HG02981 (cell line): ENCODE measurements at regions not wholly inside any gene's neighbourhood (a gene's known extent, or its start where the extent isn't known, plus 50 kb on each side); places are given as distances from the start of the nearest gene placed in this dataset.
"Not testable (repeated sequence)": the region's sequence is repeated elsewhere in the genome, so short reads cannot be mapped to it uniquely, and the experiment has no call there.

Experiments
- ATAC-seq: cut with Tn5 transposase; IDR thresholded peaks from one replicate; pipeline ENCODE4 v1.9.1; 2021; ENCODE audit warnings: mild to moderate bottlenecking, moderate library complexity; ENCODE audit not compliant: unreplicated experiment

GRCh38 chr13:67520886-67521285 is 290.8 kb upstream of the PCDH9 start:
- no peak for ATAC-seq

GRCh38 chr13:67519356-67519755 is 289.2 kb upstream of the PCDH9 start:
- ATAC-seq, result no peak

GRCh38 chr13:67518785-67519184 is 288.6 kb upstream of the PCDH9 start:
- no peak for ATAC-seq

- ATAC-seq, result peak; percentile 91
Observed at GRCh38 chr13:67515895-67516294, 285.8 kb upstream of the PCDH9 start.

- ATAC-seq, result no peak
Observed at GRCh38 chr13:67509018-67509417, 278.9 kb upstream of the PCDH9 start.

- ATAC-seq, result not testable (repeated sequence)
Observed at GRCh38 chr13:67508275-67508674, 278.1 kb upstream of the PCDH9 start.

GRCh38 chr13:67506407-67506806 is 276.3 kb upstream of the PCDH9 start:
- no peak for ATAC-seq

GRCh38 chr13:67505376-67505775 is 275.2 kb upstream of the PCDH9 start:
- no peak for ATAC-seq

- ATAC-seq, result no peak
Observed at GRCh38 chr13:67498948-67499347, 268.8 kb upstream of the PCDH9 start.

GRCh38 chr13:67493835-67494234 is 263.7 kb upstream of the PCDH9 start:
- no peak for ATAC-seq

- no peak for ATAC-seq
Observed at GRCh38 chr13:67489016-67489415, 258.9 kb upstream of the PCDH9 start.

GRCh38 chr13:67481445-67481844 is 251.3 kb upstream of the PCDH9 start:
- no peak for ATAC-seq

GRCh38 chr13:67474115-67474514 is 244.0 kb upstream of the PCDH9 start:
- no peak for ATAC-seq

- no peak for ATAC-seq
Observed at GRCh38 chr13:67469623-67470022, 239.5 kb upstream of the PCDH9 start.

- no peak for ATAC-seq
Observed at GRCh38 chr13:67466569-67466968, 236.4 kb upstream of the PCDH9 start.

- no peak for ATAC-seq
Observed at GRCh38 chr13:67464154-67464553, 234.0 kb upstream of the PCDH9 start.

GRCh38 chr13:67462098-67462497 is 232.0 kb upstream of the PCDH9 start:
- no peak for ATAC-seq

GRCh38 chr13:67452526-67452925 is 222.4 kb upstream of the PCDH9 start:
- ATAC-seq, result not testable (repeated sequence)

- no peak for ATAC-seq
Observed at GRCh38 chr13:67445436-67445835, 215.3 kb upstream of the PCDH9 start.

GRCh38 chr13:67443923-67444322 is 213.8 kb upstream of the PCDH9 start:
- no peak for ATAC-seq

- no peak for ATAC-seq
Observed at GRCh38 chr13:67440236-67440975, 210.3 kb upstream of the PCDH9 start.

GRCh38 chr13:67439365-67439764 is 209.2 kb upstream of the PCDH9 start:
- no peak for ATAC-seq

- ATAC-seq, result no peak
Observed at GRCh38 chr13:67438465-67438864, 208.3 kb upstream of the PCDH9 start.
